ENCODE measurements at regions not wholly inside any gene's neighbourhood (a gene's known extent, or its start where the extent isn't known, plus 50 kb on each side); places are given as distances from the start of the nearest gene placed in this dataset.

DNA sequence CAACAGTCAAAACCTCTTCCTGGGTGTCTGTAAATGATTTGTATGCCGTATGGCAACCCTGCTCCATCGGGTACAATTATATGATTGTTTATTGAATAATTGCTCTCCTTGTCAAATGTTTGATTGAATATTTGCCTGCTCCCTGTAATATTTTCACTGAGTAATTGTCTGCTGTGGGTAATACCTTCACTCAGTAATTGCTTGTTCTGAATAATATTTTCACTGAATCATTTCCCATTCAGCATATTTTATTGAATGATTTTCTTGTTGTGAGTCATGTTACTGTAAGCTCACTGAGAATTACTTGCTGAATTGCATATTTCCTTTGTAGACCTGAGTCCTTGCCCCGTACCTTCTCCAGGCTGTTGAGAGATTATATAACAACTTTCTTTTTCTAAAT, 535.2 kb downstream of the METTL4 start:
- DNase-seq (ENCODE audit: low read depth): no peak

DNA sequence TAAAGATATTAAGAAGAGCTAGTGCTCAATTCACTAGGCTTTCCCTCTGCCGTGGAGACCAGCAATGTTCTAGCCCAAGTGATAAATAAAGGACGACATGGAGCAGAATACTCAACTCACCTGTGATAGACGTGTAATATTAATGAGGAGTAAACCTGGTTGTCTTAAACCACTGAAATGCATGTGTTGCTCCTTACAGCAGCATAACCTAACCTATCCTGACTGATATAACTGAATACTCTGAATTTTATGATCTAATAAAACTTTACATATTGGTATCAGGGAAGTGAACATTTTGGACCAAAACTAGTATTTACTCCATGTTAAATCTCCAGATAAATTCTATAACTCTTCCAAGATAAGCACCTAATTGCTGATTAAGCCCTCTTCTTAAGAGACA, 531.0 kb downstream of the METTL4 start:
- no peak for DNase-seq (ENCODE audit: low read depth)

GRCh38 chr18:2049986-2050385, 521.3 kb downstream of the METTL4 start:
- no peak for DNase-seq (ENCODE audit: low read depth)

GRCh38 chr18:2050702-2051201, 520.6 kb downstream of the METTL4 start:
- DNase-seq (ENCODE audit: low read depth): no peak

GRCh38 chr18:2053490-2054089, 517.7 kb downstream of the METTL4 start:
- no peak for DNase-seq (ENCODE audit: low read depth)

- DNase-seq (ENCODE audit: low read depth): no peak
These were observed 512.0 kb downstream of the METTL4 start for GRCh38 chr18:2059336-2059735.

GRCh38 chr18:2060086-2060485, 511.2 kb downstream of the METTL4 start:
- no peak for DNase-seq (ENCODE audit: low read depth)

DNA sequence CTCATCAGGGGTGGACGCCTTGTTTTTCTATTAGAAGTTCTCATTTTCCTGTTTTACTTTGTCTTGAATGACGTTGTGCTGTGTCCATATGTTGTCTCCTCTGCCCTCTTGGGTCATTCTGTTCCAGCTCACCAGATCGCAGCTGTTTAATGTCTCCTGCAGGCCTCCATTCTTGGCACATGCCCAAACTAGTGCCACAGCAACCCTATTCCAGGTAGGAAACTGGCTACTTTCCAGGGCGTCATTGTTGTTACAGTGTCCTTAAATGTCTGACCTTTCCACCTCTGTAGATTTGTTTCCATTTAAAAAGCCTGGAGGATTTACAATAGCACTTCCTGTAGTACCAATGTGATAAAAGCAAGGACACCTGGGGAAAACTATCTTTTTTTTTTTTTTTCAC, 500.7 kb downstream of the METTL4 start:
- no peak for DNase-seq (ENCODE audit: low read depth)

DNA sequence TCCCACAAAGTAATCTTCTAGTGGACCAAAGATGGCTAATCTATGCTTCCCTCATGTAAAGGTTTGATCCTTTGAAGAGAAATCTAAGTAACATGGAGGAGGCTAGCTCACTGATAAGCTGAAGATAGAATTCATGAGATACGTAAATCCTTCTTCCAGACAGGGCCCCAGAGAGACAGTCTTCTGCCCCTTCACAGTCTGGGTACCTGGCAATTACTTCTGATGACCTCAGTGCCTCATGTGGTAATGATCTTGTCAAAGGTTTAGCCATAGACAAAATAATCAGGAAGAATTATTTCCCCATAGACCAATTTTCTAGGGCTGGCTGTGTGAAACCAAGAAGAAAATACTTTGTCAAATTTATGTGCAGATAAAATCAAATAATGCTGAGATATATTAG, 495.8 kb downstream of the METTL4 start:
- DNase-seq (ENCODE audit: low read depth): no peak

DNA sequence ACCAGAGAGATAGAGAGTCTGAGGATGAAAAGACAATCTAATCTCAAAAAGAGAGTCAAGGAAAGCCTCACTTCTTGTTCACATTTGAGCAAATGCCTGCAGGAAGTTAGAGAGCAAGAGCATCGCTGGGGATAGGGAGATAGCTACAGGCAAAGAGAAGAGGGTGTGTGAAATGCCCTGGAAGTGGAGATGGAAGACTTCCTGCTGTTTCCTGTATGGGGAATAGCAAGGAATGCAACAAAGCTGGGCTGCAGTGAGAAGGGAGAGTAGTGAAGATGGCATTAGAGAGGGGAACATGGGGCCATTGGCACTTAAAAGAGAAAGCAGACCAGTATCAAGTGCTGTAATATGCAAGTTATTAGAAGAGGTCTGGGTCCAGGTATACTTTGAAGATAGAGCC, 488.6 kb downstream of the METTL4 start:
- no peak for DNase-seq (ENCODE audit: low read depth)

DNA sequence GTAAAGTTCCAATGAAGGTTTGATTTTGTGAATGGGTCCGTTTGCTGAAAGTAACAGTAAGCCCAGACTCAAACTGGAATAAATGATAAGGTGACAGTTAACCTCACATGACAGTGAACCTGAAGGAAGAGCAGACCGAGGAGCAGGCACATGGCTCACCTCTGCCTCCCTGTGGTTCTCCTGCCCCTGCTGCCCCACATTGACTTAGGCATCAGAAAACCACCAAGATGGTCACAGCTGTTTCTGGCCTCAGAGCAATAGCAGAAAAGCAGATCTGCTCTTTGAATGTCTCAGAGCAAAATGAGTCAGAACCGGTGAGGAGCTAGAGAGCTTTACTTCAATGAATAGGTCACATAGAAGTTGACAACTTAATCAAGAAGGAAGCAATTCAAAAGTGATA, 487.6 kb downstream of the METTL4 start:
- DNase-seq (ENCODE audit: low read depth): no peak

DNA sequence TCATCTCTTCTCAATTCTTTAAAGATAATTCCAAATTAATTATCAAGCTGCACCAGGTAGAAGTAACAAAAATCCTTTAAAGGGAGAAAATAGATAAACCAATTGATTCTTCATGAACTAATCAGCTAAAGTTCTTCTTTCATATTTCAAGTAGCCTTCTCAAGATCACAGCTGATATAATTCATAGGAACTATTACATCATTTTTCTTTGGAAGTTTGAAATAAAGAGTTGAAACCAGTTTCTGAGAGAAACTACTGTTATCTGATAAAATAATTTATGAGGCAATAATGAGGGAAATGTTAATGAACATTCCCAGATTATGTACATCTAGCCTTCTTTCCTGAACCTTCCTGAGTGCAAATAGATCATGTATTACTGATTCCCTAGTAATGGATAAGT, 484.9 kb downstream of the METTL4 start:
- DNase-seq (ENCODE audit: low read depth): no peak

DNA sequence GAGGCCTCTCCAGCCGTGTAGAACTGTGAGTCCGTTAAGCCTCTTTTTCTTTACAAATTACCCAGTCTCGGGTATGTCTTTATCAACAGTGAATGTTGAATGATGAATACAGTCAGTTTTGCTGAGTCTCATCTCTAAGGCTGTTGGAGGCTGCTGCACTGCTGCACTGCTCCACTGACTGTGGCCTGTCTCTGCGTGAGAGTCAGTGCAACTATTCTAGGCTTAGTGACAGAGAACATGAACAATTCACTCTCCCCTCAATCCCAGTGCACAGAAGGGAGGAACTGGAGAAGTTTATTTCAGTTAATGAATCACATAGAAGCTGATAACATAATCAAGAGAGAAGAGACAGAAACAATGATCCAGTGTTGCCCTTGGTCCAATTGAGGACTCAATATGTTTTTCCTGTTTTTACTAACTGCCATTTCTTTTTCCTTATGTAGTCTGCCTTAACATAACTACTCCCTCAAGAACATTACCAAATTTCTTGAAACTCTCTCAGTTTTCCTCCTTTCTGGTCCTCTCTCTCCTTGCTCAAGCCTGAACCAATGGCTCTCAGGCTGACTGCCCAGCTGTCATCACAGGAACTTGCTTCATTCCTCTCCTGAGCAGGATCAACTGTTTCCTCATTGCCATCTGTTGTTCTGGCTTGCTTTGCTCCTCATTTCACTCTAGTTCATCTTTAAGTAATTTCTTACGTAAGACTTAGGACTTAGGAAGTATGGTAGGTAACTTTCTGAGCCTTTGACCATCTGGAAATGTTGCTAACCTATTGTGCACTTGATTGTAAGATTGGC, 483.2 kb downstream of the METTL4 start:
- no peak for DNase-seq (ENCODE audit: low read depth)

GRCh38 chr18:2089396-2089795, 481.9 kb downstream of the METTL4 start:
- DNase-seq (ENCODE audit: low read depth): no peak

GRCh38 chr18:2091937-2092336, 479.4 kb downstream of the METTL4 start:
- no peak for DNase-seq (ENCODE audit: low read depth)

DNA sequence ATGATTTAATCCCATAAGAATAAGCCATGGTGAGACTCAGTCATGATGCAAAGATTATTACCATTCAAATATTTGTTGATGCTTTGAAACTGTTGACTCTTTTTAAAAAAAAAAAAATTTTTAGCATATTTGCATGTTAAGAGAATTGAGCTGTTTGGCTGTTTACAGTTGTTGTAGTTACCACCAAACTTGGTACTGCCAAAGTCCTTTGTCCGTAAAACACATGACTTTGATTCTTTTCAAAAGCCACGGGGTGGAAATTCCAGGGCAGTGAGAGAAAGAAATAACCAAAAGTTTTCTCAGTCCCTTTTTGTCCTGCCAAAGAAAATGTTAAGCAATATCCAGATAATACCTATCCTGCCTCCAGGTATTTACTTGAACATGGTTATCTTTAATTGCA, 474.8 kb downstream of the METTL4 start:
- DNase-seq (ENCODE audit: low read depth): no peak

DNA sequence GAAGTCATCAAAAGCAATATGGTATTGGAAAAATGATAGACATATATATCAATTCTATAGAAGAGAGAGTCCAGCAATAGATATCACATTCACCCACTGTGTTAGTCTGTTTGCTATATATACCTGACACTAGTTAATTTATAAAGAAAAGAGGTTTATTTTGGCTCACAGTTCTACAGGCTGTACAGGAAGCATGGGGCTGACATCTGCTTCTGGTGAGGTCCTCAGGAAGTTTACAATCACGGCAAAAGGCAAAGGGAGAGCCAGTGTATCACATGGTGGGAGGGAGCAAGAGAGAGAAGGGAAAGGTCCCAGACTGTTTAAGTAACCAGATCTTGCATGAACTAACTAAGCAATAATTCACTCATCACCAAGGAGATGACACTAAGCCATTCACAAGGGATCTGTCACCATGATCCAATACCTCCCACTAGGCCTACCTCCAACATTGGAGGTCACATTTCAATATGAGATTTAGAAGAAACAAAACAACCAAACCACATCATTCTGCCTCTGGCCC, 470.6 kb downstream of the METTL4 start:
- DNase-seq (ENCODE audit: low read depth): no peak

DNA sequence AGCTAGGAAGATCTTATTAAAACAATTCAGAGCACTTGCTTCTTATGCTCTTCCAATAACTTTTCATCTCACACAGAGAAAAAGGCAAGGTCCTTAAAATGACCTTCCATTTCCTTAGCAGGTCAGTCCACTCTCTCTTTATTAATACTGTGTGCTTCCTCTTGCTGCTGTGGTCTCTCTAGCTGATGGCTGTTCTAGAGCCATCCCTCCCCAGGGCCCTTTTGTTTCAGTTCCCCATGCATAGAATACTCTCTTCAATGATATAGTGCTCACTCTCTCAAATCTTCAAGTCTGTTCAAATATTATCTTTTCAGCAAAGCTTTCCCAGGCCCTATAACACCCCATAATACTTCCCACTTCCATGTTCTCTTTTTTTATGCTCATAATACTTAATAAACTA, 469.3 kb downstream of the METTL4 start:
- DNase-seq (ENCODE audit: low read depth): no peak

GRCh38 chr18:2103299-2103698, 468.0 kb downstream of the METTL4 start:
- DNase-seq (ENCODE audit: low read depth): no peak

GRCh38 chr18:2104620-2105462, 466.5 kb downstream of the METTL4 start:
- DNase-seq (ENCODE audit: low read depth): peak; percentile 7

- no peak for DNase-seq (ENCODE audit: low read depth)
These were observed 462.7 kb downstream of the METTL4 start for GRCh38 chr18:2108591-2108990.

DNA sequence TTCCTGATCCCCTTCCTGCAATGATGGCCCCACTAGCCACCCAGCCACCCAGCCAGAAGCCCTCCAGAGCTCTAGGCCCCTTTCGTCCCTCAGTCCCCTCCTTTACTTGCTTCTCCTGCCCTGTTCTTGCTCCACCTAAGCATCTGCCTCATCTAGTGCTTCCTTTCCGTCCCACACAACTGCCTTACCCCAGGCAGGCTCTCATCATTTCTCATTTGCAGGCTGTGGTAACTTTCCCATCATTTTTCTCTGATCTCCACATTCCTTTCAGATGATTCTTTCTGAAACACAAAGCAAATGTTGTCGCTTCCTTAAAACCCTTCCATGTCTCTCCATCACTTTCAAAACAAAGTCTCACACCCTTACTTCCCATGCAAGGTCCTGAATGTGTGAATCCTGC, 459.8 kb downstream of the METTL4 start:
- DNase-seq (ENCODE audit: low read depth): no peak

All from activated T-helper 1 cell treated with Interleukin-2 at 50 U/mL for 16 hours (primary cell).